22Rv1 (cell line): ENCODE measurements at regions not wholly inside any gene's neighbourhood (a gene's known extent, or its start where the extent isn't known, plus 50 kb on each side); places are given as distances from the start of the nearest gene placed in this dataset.
A peak's percentile ranks its signal among the peaks of the same experiment; 100 is the strongest.
"Not testable (repeated sequence)": the region's sequence is repeated elsewhere in the genome, so short reads cannot be mapped to it uniquely, and the experiment has no call there.

Experiments
- H3K27ac ChIP-seq: fragments of 450-650 bp; 2 replicates; pipeline ENCODE4 v1.5.1; 2017
- CTCF ChIP-seq: fragments of 450-650 bp; IDR thresholded peaks from 2 replicates; pipeline ENCODE4 v1.5.1; 2017; ENCODE audit warnings: mild to moderate bottlenecking
- ZFX ChIP-seq: fragments of 450-650 bp; IDR thresholded peaks from 2 replicates; pipeline ENCODE4 v1.6.1; 2017; ENCODE audit warnings: antibody characterized with exemption, borderline replicate concordance

- H3K27ac ChIP-seq: no peak overlapping the region
- TF ChIP-seq ZFX (no peak), CTCF (no peak)
Measured at GRCh38 chr12:90712671-90713070, 242.3 kb downstream of the CCER1 start.

- no peak overlapping the region for H3K27ac ChIP-seq
- TF ChIP-seq CTCF (no peak), ZFX (no peak)
Measured at GRCh38 chr12:90710711-90711110, 244.3 kb downstream of the CCER1 start.

- TF ChIP-seq CTCF (no peak), ZFX (no peak)
- no peak overlapping the region for H3K27ac ChIP-seq
Measured at GRCh38 chr12:90706036-90706435, 248.9 kb downstream of the CCER1 start.

GRCh38 chr12:90695415-90695814, 259.6 kb downstream of the CCER1 start:
- no peak overlapping the region for H3K27ac ChIP-seq
- TF ChIP-seq CTCF: peak; percentile 47
- no peak for TF ChIP-seq ZFX

GRCh38 chr12:90690120-90690519, 264.9 kb downstream of the CCER1 start:
- no peak for TF ChIP-seq ZFX
- no peak overlapping the region for H3K27ac ChIP-seq

GRCh38 chr12:90687682-90688081, 267.3 kb downstream of the CCER1 start:
- H3K27ac ChIP-seq: not testable (repeated sequence)

- TF ChIP-seq ZFX: no peak
- H3K27ac ChIP-seq: no peak overlapping the region
Measured at GRCh38 chr12:90683871-90684270, 271.1 kb downstream of the CCER1 start.

GRCh38 chr12:90682398-90682797, 272.6 kb downstream of the CCER1 start:
- H3K27ac ChIP-seq: no peak overlapping the region
- no peak for TF ChIP-seq CTCF
- no peak for TF ChIP-seq ZFX

GRCh38 chr12:90679674-90680073, 275.3 kb downstream of the CCER1 start:
- TF ChIP-seq CTCF (no peak), ZFX (no peak)
- H3K27ac ChIP-seq: no peak overlapping the region
